H1 (cell line): ENCODE measurements at regions not wholly inside any gene's neighbourhood (a gene's known extent, or its start where the extent isn't known, plus 50 kb on each side); places are given as distances from the start of the nearest gene placed in this dataset.
A peak's percentile ranks its signal among the peaks of the same experiment; 100 is the strongest.

Source experiments
- CTCF ChIA-PET: fragments of 300-600 bp; sonication (Branson Sonifier 250); formaldehyde crosslinking; loops from one replicate; lab custom pipeline; 2021; ENCODE audit not compliant: partially characterized antibody; lab: Charles Lee
- POLR2A ChIA-PET: fragments of 300-600 bp; sonication (Branson Sonifier 250); formaldehyde crosslinking; loops from one replicate; lab custom pipeline; 2021; ENCODE audit warnings: inconsistent platforms; ENCODE audit not compliant: partially characterized antibody; lab: Charles Lee
- DNase-seq, 2 experiments: peaks; one replicate each; pipeline versions ENCODE4 v3.0.0 to v3.0.0-alpha.2; 2010 to 2022; ENCODE audit warnings: low spot score in 2 of 2, low read depth in 1 of 2, mixed read lengths in 1 of 2
- FAIRE-seq: peaks from 2 replicates; lab custom pipeline; 2011; peaks lifted over from hg19 to GRCh38; lab: Jason Lieb, UNC
- H2AFZ ChIP-seq: 2 replicates; pipeline ENCODE4 v1.8.1; 2012; ENCODE audit warnings: low read length, inconsistent platforms
- H2AK5ac ChIP-seq: 2 replicates; pipeline ENCODE4 v1.6.1; 2013; ENCODE audit warnings: low read depth, low read length
- H2BK120ac ChIP-seq: replicated peaks from 2 replicates; pipeline ENCODE3; 2013; ENCODE audit warnings: low read depth, low read length, inconsistent platforms
- H2BK12ac ChIP-seq: 2 replicates; pipeline ENCODE4 v1.6.1; 2013; ENCODE audit warnings: low read depth, low read length
- H2BK15ac ChIP-seq: 2 replicates; pipeline ENCODE4 v1.6.1; 2013; ENCODE audit warnings: low read length
- H2BK20ac ChIP-seq: 2 replicates; pipeline ENCODE4 v1.6.1; 2013; ENCODE audit warnings: low read length
- H2BK5ac ChIP-seq: 2 replicates; pipeline ENCODE4 v1.6.1; 2013; ENCODE audit warnings: low read depth, low read length
- H3K14ac ChIP-seq: 2 replicates; pipeline ENCODE4 v1.6.1; 2013; ENCODE audit warnings: inconsistent platforms; ENCODE audit not compliant: insufficient read length
- H3K18ac ChIP-seq: 2 replicates; pipeline ENCODE4 v1.6.1; 2013; ENCODE audit warnings: low read length; ENCODE audit errors: extremely low read depth
- H3K23ac ChIP-seq: 2 replicates; pipeline ENCODE4 v1.6.1; 2013; ENCODE audit warnings: inconsistent platforms; ENCODE audit not compliant: insufficient read length
- H3K23me2 ChIP-seq: 2 replicates; pipeline ENCODE4 v1.6.1; 2013; ENCODE audit warnings: low read depth, low read length
- H3K27ac ChIP-seq: 2 replicates; pipeline ENCODE4 v1.6.1; 2011; ENCODE audit warnings: low read depth, low read length, inconsistent platforms
- H3K27me3 ChIP-seq, 4 experiments: replicated peaks in 1 of 4; 1 replicate in 1 of 4; 2 replicates in 3 of 4; pipeline versions ENCODE4 v1.6.1 to v1.8.1; 2011 to 2013; ENCODE audit warnings: low read length in 3 of 4, mild to moderate bottlenecking in 3 of 4, inconsistent platforms in 2 of 4, mixed read lengths in 2 of 4, moderate library complexity in 1 of 4; ENCODE audit not compliant: control insufficient read depth in 3 of 4, insufficient read depth in 3 of 4; ENCODE audit errors: extremely low read depth in 1 of 4
- H3K36me3 ChIP-seq, 4 experiments: 2 replicates each; pipeline versions ENCODE4 v1.6.1 to v1.8.1; 2011 to 2013; ENCODE audit warnings: mild to moderate bottlenecking in 4 of 4, low read length in 3 of 4, moderate library complexity in 2 of 4, control low read depth in 1 of 4, inconsistent platforms in 1 of 4; ENCODE audit not compliant: insufficient read depth in 4 of 4, control insufficient read depth in 2 of 4
- H3K4ac ChIP-seq: replicated peaks from 2 replicates; pipeline ENCODE3; 2013; ENCODE audit warnings: low read length, low read depth, mixed read lengths, inconsistent platforms; ENCODE audit not compliant: insufficient read length
- H3K4me1 ChIP-seq, 4 experiments: replicated peaks in 1 of 4; 1 replicate in 1 of 4; 2 replicates in 3 of 4; pipeline versions ENCODE4 v1.6.1 to v1.8.1; 2011 to 2013; ENCODE audit warnings: low read length in 3 of 4, inconsistent platforms in 2 of 4, mixed read lengths in 1 of 4; ENCODE audit not compliant: insufficient read depth in 4 of 4, control insufficient read depth in 3 of 4
- H3K4me2 ChIP-seq, 2 experiments: 2 replicates each; pipeline versions ENCODE4 v1.6.1 to v1.8.1; 2011 to 2013; ENCODE audit warnings: low read depth in 2 of 2, low read length in 2 of 2, control low read depth in 1 of 2, inconsistent platforms in 1 of 2, mild to moderate bottlenecking in 1 of 2; ENCODE audit not compliant: insufficient read depth in 1 of 2
- H3K4me3 ChIP-seq, 4 experiments: fragments of 200-600, 300-600 bp in 1 of 4; sonication (generic), shearing (Covaris generic), sonication (Bioruptor Twin) in 1 of 4; 2 replicates each; pipeline versions ENCODE4 v1.5.1 to v1.8.1; 2011 to 2016; ENCODE audit warnings: low read length in 4 of 4, low read depth in 3 of 4, control low read depth in 2 of 4, inconsistent platforms in 2 of 4, mild to moderate bottlenecking in 2 of 4, mixed read lengths in 1 of 4, moderate library complexity in 1 of 4; ENCODE audit not compliant: insufficient read depth in 2 of 4; ENCODE audit errors: extremely low read depth in 1 of 4
- H3K56ac ChIP-seq: replicated peaks from 2 replicates; pipeline ENCODE3; 2013; ENCODE audit warnings: low read depth, mild to moderate bottlenecking, mixed read lengths, low read length, inconsistent platforms; ENCODE audit not compliant: insufficient read length
- H3K79me1 ChIP-seq: 2 replicates; pipeline ENCODE4 v1.6.1; 2013; ENCODE audit warnings: low read depth, low read length, control low read depth
- H3K79me2 ChIP-seq, 2 experiments: 2 replicates each; pipeline versions ENCODE4 v1.6.1 to v1.8.1; 2012 to 2013; ENCODE audit warnings: low read length in 2 of 2, mild to moderate bottlenecking in 2 of 2, inconsistent platforms in 1 of 2; ENCODE audit not compliant: insufficient read depth in 2 of 2, control insufficient read depth in 1 of 2
- H3K9ac ChIP-seq, 4 experiments: replicated peaks in 1 of 4; 1 replicate in 1 of 4; 2 replicates in 3 of 4; pipeline versions ENCODE4 v1.6.1 to v1.8.1; 2011 to 2013; ENCODE audit warnings: low read depth in 3 of 4, low read length in 3 of 4, control low read depth in 2 of 4, mild to moderate bottlenecking in 2 of 4, moderate library complexity in 2 of 4, inconsistent platforms in 1 of 4; ENCODE audit errors: extremely low read depth in 1 of 4
- H3K9me3 ChIP-seq, 2 experiments: 2 replicates each; pipeline versions ENCODE4 v1.6.1 to v1.8.1; 2012 to 2013; ENCODE audit warnings: mild to moderate bottlenecking in 2 of 2, moderate library complexity in 2 of 2, control low read depth in 1 of 2, inconsistent platforms in 1 of 2, low read depth in 1 of 2, low read length in 1 of 2, mixed read lengths in 1 of 2; ENCODE audit not compliant: insufficient read depth in 2 of 2
- H4K20me1 ChIP-seq, 2 experiments: replicated peaks in 1 of 2; 2 replicates each; pipeline versions ENCODE3 to v1.8.1; 2011 to 2013; ENCODE audit warnings: inconsistent platforms in 2 of 2, low read length in 2 of 2, mild to moderate bottlenecking in 1 of 2; ENCODE audit not compliant: insufficient read depth in 2 of 2, control insufficient read depth in 1 of 2
- H4K5ac ChIP-seq: 2 replicates; pipeline ENCODE4 v1.6.1; 2013; ENCODE audit warnings: low read length, low read depth, mixed read lengths, inconsistent platforms; ENCODE audit not compliant: insufficient read length
- H4K8ac ChIP-seq: 2 replicates; pipeline ENCODE4 v1.8.0; 2013; ENCODE audit warnings: mild to moderate bottlenecking, moderate library complexity, low read length, inconsistent platforms; ENCODE audit not compliant: insufficient read depth; ENCODE audit errors: extremely low read depth
- H4K91ac ChIP-seq: replicated peaks from 2 replicates; pipeline ENCODE3; 2013; ENCODE audit warnings: low read length, mixed read lengths, inconsistent platforms; ENCODE audit not compliant: insufficient read length
- RXRA ChIP-seq: IDR thresholded peaks from 2 replicates; pipeline ENCODE4 v1.6.1; 2011; ENCODE audit warnings: low read depth, mild to moderate bottlenecking, low read length, moderate library complexity; ENCODE audit not compliant: insufficient read depth
- YY1 ChIP-seq: IDR thresholded peaks from 2 replicates; pipeline ENCODE4 v1.6.1; 2011; ENCODE audit warnings: low read depth, mild to moderate bottlenecking, low read length
- WGBS, 2 experiments: shearing (Covaris generic) in 1 of 2; methylation state at CpG; one replicate each; pipeline versions ENCODE4 v1.1.6 to v1.1.7; 2013 to 2015; ENCODE audit warnings: low lambda C conversion rate in 2 of 2, mixed read lengths in 2 of 2, inconsistent platforms in 1 of 2, low coverage in 1 of 2, missing lambda C conversion rate in 1 of 2; ENCODE audit not compliant: insufficient replicate concordance in 2 of 2, insufficient coverage in 1 of 2, insufficient read length in 1 of 2; ENCODE audit errors: extremely low coverage in 1 of 2, missing lambda C conversion rate in 1 of 2; 5-methylcytosine and 5-hydroxymethylcytosine counted together
- TF ChIP-seq, protein P1 (sequence below): IDR thresholded peaks from 2 replicates; pipeline ENCODE4 v1.6.1; 2011; ENCODE audit warnings: low read length, improper control_type of control experiment

DNA sequence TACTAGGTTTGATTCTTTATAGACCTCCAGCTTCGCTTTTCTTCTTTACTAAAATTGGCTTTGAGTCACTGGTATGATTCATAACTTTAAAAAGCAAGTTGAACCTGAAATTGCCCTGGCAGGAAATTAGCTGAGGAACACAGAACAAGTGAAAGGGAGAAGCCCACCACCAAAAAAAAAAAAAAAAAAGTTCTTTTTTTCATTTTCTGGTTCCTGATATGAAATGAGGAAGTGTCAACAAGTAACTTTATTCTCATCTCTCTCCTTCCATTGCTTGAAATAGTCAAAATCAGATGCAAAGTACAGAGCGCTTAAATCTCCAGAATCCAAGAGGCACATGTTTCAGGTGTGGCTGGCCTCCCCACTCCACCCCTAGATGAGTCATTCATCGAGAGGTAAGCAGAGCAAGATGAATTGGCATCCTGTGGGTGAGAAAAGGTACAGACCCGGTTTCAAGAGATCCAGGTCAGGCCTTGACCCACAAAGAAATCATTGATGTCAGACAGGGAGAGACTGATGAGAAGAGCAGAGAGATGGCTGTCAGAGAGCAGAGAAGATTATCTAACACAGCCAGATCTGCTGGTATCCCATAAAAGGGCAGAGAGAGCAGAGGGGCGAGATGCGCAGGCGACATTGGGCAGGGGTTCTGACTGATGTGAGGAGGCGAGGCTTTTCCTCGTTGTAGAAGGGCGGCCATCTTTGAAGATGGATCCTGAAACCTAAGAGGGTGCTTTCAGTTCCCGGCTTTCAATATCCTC, 54.8 kb upstream of the MBOAT1 start:
- Histone ChIP-seq H3K23ac (no peak overlapping the region), H2BK12ac (no peak overlapping the region), H4K20me1 (no peaks in the 10 kb centered on the region), H3K9ac (no peak overlapping the region), H3K27ac (no peak overlapping the region), H4K8ac (no peak overlapping the region), H3K36me3 (no peaks in the 10 kb centered on the region), H3K23me2 (no peaks in the 10 kb centered on the region), H3K9me3 (no peaks in the 10 kb centered on the region), H2AFZ (peak overlapping the region; percentile 86), H3K4me1 (no peaks in the 10 kb centered on the region), H3K18ac (no peak overlapping the region), H4K5ac (no peak overlapping the region), H3K4me3 (no peak overlapping the region), H2BK20ac (no peak overlapping the region), H3K4ac (no peak overlapping the region), H3K79me1 (no peaks in the 10 kb centered on the region), H4K91ac (no peak overlapping the region), H3K4me2 (no peak overlapping the region), H3K14ac (no peak overlapping the region), H2BK15ac (no peak overlapping the region), H3K56ac (no peak overlapping the region), H3K79me2 (no peaks in the 10 kb centered on the region), H2BK5ac (no peak overlapping the region), H2BK120ac (no peak overlapping the region), H3K27me3 (no peaks in the 10 kb centered on the region), H2AK5ac (no peak overlapping the region)
- ChIA-PET CTCF (no interaction called here), POLR2A (interaction anchor here (1.3 kb wide), 1 partner anchor 9 kb away, joined by 3 read pairs; no protein-coding TSS in a partner anchor)
- FAIRE-seq (no peak), DNase-seq (no peak)
- TF ChIP-seq, protein P1, sequence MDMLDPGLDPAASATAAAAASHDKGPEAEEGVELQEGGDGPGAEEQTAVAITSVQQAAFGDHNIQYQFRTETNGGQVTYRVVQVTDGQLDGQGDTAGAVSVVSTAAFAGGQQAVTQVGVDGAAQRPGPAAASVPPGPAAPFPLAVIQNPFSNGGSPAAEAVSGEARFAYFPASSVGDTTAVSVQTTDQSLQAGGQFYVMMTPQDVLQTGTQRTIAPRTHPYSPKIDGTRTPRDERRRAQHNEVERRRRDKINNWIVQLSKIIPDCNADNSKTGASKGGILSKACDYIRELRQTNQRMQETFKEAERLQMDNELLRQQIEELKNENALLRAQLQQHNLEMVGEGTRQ, result no peak
- peak; percentile 76 for TF ChIP-seq YY1
- no peak for TF ChIP-seq RXRA
- WGBS, 2 experiments, result 90% methylated on average over 11 of the region's 11 CpGs; no CpG with 5 or more reads in 1 of the 2 experiments
